Suppressor macrophage treated with lipopolysaccharide for 4 hours (primary cell): ENCODE measurements at regions not wholly inside any gene's neighbourhood (a gene's known extent, or its start where the extent isn't known, plus 50 kb on each side); places are given as distances from the start of the nearest gene placed in this dataset.
"Not testable (repeated sequence)": the region's sequence is repeated elsewhere in the genome, so short reads cannot be mapped to it uniquely, and the experiment has no call there.

Source experiments
- DNase-seq: peaks from one replicate; pipeline ENCODE4 v3.0.0-alpha.2; 2020

- no peak for DNase-seq
Observed at GRCh38 chr21:28391938-28392849, 600.5 kb downstream of the LTN1 start.

- DNase-seq, result no peak
Observed at GRCh38 chr21:28387220-28387619, 605.5 kb downstream of the LTN1 start.

- no peak for DNase-seq
Observed at GRCh38 chr21:28385845-28386244, 606.8 kb downstream of the LTN1 start.

- not testable (repeated sequence) for DNase-seq
Observed at GRCh38 chr21:28381000-28381745, 611.5 kb downstream of the LTN1 start.

GRCh38 chr21:28380241-28380640, 612.4 kb downstream of the LTN1 start:
- no peak for DNase-seq

GRCh38 chr21:28378026-28378425, 614.7 kb downstream of the LTN1 start:
- no peak for DNase-seq

- no peak for DNase-seq
Observed at GRCh38 chr21:28375708-28376385, 616.8 kb downstream of the LTN1 start.

- DNase-seq, result no peak
Observed at GRCh38 chr21:28374881-28375280, 617.8 kb downstream of the LTN1 start.

- no peak for DNase-seq
Observed at GRCh38 chr21:28371713-28372112, 621.0 kb downstream of the LTN1 start.

- DNase-seq, result no peak
Observed at GRCh38 chr21:28359300-28359699, 633.4 kb downstream of the LTN1 start.

GRCh38 chr21:28358702-28359101, 634.0 kb downstream of the LTN1 start:
- no peak for DNase-seq

GRCh38 chr21:28358170-28358569, 634.5 kb downstream of the LTN1 start:
- DNase-seq, result no peak

- no peak for DNase-seq
Observed at GRCh38 chr21:28357743-28358142, 634.9 kb downstream of the LTN1 start.

- DNase-seq, result no peak
Observed at GRCh38 chr21:28356422-28356821, 636.3 kb downstream of the LTN1 start.

GRCh38 chr21:28345934-28346333, 646.7 kb downstream of the LTN1 start:
- peak; percentile 40 for DNase-seq

- no peak for DNase-seq
Observed at GRCh38 chr21:28344985-28345384, 647.7 kb downstream of the LTN1 start.

- DNase-seq, result no peak
Observed at GRCh38 chr21:28342212-28342810, 650.4 kb downstream of the LTN1 start.

- DNase-seq, result no peak
Observed at GRCh38 chr21:28339403-28339802, 653.3 kb downstream of the LTN1 start.

- DNase-seq, result no peak
Observed at GRCh38 chr21:28338701-28339305, 653.9 kb downstream of the LTN1 start.

- DNase-seq, result peak; percentile 44
Observed at GRCh38 chr21:28337315-28337714, 655.4 kb downstream of the LTN1 start.

- DNase-seq, result peak; percentile 21
Observed at GRCh38 chr21:28336314-28336713, 656.4 kb downstream of the LTN1 start.

GRCh38 chr21:28334407-28334806, 658.3 kb downstream of the LTN1 start:
- no peak for DNase-seq
